Upper lobe of left lung (tissue), 6 donors: ENCODE measurements at regions not wholly inside any gene's neighbourhood (a gene's known extent, or its start where the extent isn't known, plus 50 kb on each side); places are given as distances from the start of the nearest gene placed in this dataset.

Experiments
- ATAC-seq, 2 donors: fragments of 200-7000 bp; cut with Tn5 transposase; one replicate each; pipeline ENCODE4 v1.9.1; 2022; ENCODE audit warnings: mild to moderate bottlenecking in 2 of 2, moderate library complexity in 2 of 2; ENCODE audit not compliant: low FRiP score in 2 of 2
- DNase-seq, 2 donors: peaks; one replicate each; pipeline ENCODE4 v3.0.0-alpha.2; 2019 to 2020
- H3K27ac ChIP-seq, 4 donors: fragments of 200-600 bp; sonication (generic); one replicate each; pipeline ENCODE4 v1.5.1; 2016 to 2019
- H3K27me3 ChIP-seq, 4 donors: fragments of 200-600 bp; sonication (generic); one replicate each; pipeline ENCODE4 v1.5.1; 2017 to 2019
- H3K36me3 ChIP-seq, 4 donors: fragments of 200-600 bp; sonication (generic); one replicate each; pipeline ENCODE4 v1.5.1; 2016 to 2019
- H3K4me1 ChIP-seq, 4 donors: fragments of 200-600 bp; sonication (generic); one replicate each; pipeline ENCODE4 v1.5.1; 2018 to 2019
- H3K4me3 ChIP-seq, 4 donors: fragments of 200-600 bp; sonication (generic); one replicate each; pipeline ENCODE4 v1.5.1; 2017 to 2019; ENCODE audit warnings: mild to moderate bottlenecking in 2 of 4, moderate library complexity in 1 of 4
- H3K9me3 ChIP-seq, 4 donors: fragments of 200-600 bp; sonication (generic); one replicate each; pipeline ENCODE4 v1.5.1; 2018 to 2019
- EP300 ChIP-seq, 4 donors: sonication (generic); formaldehyde crosslinking; IDR thresholded peaks; one replicate each; pipeline ENCODE4 v1.5.1; 2017; ENCODE audit warnings: antibody characterized with exemption in 4 of 4, control low read depth in 2 of 4
- POLR2A ChIP-seq, 4 donors: fragments of 450-650 bp; IDR thresholded peaks; one replicate each; pipeline ENCODE4 v1.5.1; 2016 to 2017; ENCODE audit warnings: antibody characterized with exemption in 4 of 4, mild to moderate bottlenecking in 2 of 4
- POLR2AphosphoS5 ChIP-seq, 2 donors: sonication (generic); formaldehyde crosslinking; IDR thresholded peaks; one replicate each; pipeline ENCODE4 v1.5.1; 2017; ENCODE audit warnings: antibody characterized with exemption in 2 of 2
- WGBS, 2 donors: methylation state at CpG; one replicate each; pipeline ENCODE4 v1.1.5; 2017 to 2018; 5-methylcytosine and 5-hydroxymethylcytosine counted together
- TF ChIP-seq, protein P1 (sequence below), 6 experiments: fragments of 450-650 bp in 4 of 6; fragments of 200-600 bp in 2 of 6; sonication (generic) in 2 of 6; IDR thresholded peaks; one replicate each; pipeline ENCODE4 v1.5.1; 2016 to 2019; ENCODE audit warnings: antibody characterized with exemption in 6 of 6
- donor health status: DM: no; HTN: no; CAD: no; lungs with moderate emphysema.
- donor health status: DM: no; HTN: yes; CAD: no; lungs with severe emphysema.

DNA sequence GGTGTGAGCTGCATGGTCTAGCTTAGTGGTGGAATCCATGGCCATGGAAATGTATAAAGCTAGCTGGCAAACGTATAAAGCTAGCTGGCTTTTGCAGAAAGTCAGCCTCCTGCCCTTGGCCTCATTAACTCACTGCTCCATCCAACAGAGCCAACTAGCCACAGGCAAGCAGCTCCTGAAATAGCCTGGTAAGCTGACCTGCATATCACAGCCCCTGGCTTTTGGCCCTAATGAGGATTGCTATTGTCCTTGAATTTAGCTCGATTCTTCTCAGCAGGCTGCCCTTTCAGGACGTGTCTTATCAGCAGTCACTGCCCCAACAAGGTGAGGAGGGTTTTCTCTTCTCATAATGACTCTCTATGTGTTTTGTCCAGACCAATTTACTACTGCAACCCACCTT lies 446.8 kb downstream of the WDR72 start:
- ATAC-seq, result no peak
- WGBS, 2 donors, result 23 to 51% methylated on average over 3 of the region's 3 CpGs
- TF ChIP-seq EP300 (IDR thresholded peaks at IDR 0.05) (no peak), POLR2A (IDR thresholded peaks at IDR 0.05) (no peak), POLR2AphosphoS5 (IDR thresholded peaks at IDR 0.05) (no peak)
- TF ChIP-seq, protein P1, sequence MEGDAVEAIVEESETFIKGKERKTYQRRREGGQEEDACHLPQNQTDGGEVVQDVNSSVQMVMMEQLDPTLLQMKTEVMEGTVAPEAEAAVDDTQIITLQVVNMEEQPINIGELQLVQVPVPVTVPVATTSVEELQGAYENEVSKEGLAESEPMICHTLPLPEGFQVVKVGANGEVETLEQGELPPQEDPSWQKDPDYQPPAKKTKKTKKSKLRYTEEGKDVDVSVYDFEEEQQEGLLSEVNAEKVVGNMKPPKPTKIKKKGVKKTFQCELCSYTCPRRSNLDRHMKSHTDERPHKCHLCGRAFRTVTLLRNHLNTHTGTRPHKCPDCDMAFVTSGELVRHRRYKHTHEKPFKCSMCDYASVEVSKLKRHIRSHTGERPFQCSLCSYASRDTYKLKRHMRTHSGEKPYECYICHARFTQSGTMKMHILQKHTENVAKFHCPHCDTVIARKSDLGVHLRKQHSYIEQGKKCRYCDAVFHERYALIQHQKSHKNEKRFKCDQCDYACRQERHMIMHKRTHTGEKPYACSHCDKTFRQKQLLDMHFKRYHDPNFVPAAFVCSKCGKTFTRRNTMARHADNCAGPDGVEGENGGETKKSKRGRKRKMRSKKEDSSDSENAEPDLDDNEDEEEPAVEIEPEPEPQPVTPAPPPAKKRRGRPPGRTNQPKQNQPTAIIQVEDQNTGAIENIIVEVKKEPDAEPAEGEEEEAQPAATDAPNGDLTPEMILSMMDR (IDR thresholded peaks at IDR 0.05), result no peak
- H3K4me1 ChIP-seq, result no peaks in the 10 kb centered on the region
- no peaks in the 10 kb centered on the region for H3K36me3 ChIP-seq
- H3K9me3 ChIP-seq, result no peaks in the 10 kb centered on the region
- no peaks in the 10 kb centered on the region for H3K27me3 ChIP-seq
- no peak for DNase-seq
- H3K27ac ChIP-seq, result no peak overlapping the region
- H3K4me3 ChIP-seq, result no peak overlapping the region

DNA sequence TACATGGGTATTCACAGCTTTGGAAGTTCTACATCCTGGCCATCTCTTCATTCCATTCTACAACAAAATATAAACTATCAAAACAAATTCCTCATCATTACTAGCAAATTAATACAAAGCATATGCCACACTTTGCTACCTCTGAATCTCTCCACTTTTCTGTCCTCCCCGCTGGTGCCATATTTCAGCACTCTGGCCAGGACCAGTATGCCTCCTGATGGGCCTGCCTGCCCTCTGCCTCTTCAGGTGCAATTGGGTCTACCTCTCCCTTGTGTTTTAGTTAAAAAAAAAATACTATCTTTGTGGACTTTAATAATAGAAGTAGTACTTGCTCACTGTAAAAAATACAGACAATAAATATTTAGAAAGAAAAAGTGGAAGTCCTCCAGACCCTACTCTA lies 448.8 kb downstream of the WDR72 start:
- TF ChIP-seq POLR2AphosphoS5 (IDR thresholded peaks at IDR 0.05), result no peak
- TF ChIP-seq, protein P1 (IDR thresholded peaks at IDR 0.05), result no peak
- DNase-seq (no peak), ATAC-seq (no peak)
- Histone ChIP-seq H3K36me3 (no peaks in the 10 kb centered on the region), H3K9me3 (no peaks in the 10 kb centered on the region), H3K4me1 (no peaks in the 10 kb centered on the region), H3K27me3 (no peaks in the 10 kb centered on the region), H3K27ac (no peak overlapping the region), H3K4me3 (no peak overlapping the region)
- 81 to 90% methylated on average over 1 of the region's 1 CpG for WGBS, 2 donors

DNA sequence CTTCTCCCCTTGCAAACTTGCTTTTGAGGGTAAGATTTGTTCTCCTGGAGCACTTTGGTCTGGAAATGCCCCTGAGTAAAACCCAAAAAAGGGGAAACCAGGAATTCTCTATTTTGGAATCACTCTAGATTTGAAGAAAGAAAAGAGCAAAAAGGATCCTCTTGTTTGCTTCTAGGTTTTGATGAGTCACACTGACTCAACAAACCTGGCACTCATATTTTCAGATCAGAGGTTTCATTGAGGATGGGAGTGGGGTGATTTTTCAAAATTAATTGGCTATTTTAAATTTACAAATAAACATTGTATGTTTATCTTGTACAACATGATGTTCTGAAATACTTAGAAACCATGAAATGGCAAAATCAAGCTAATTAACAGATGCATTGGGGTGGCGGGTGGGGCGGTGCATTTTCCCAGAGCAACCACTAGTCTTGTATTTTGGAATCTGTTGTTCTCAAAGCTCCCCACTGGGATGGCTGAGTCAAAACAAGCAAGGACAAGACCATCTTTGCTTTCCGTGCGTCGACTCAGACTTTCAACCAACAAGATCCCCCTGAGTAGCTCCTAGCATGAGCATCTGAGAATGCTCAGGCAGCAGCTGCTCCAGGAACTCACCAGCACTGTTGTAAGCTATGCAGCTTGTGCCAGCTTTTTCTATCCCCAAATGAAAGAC lies 451.4 kb downstream of the WDR72 start:
- Histone ChIP-seq H3K27ac (no peak overlapping the region), H3K36me3 (no peaks in the 10 kb centered on the region), H3K9me3 (no peaks in the 10 kb centered on the region), H3K27me3 (no peaks in the 10 kb centered on the region), H3K4me1 (no peaks in the 10 kb centered on the region), H3K4me3 (no peak overlapping the region)
- WGBS, 2 donors, result 83% methylated on average over 5 of the region's 5 CpGs
- ATAC-seq (no peak), DNase-seq (no peak)
- TF ChIP-seq POLR2A (IDR thresholded peaks at IDR 0.05), result no peak
- TF ChIP-seq EP300 (IDR thresholded peaks at IDR 0.05), result no peak
- TF ChIP-seq, protein P1 (IDR thresholded peaks at IDR 0.05), result no peak
- no peak for TF ChIP-seq POLR2AphosphoS5 (IDR thresholded peaks at IDR 0.05)

DNA sequence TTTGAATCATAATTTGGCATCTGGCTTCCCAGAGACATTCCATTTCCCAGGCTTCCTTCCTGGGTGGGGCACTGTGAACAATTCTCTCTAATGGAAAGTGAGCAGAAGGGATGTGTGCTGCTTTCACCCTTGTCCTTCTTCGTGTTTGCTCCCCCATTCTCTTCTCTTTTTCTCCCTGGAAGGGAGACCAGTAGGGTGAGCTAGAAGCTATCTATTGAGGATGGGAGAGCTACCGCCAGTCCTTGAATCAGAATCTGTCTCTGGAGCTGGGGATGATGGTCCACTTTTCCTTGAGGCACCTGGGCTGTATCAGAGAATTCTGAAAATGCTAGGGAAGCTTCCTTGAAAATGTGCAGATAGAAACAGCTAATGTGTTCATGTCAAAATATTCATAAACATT lies 453.9 kb downstream of the WDR72 start:
- TF ChIP-seq POLR2AphosphoS5 (IDR thresholded peaks at IDR 0.05), result no peak
- no peak for TF ChIP-seq POLR2A (IDR thresholded peaks at IDR 0.05)
- TF ChIP-seq, protein P1 (IDR thresholded peaks at IDR 0.05), result no peak
- no peak for TF ChIP-seq EP300 (IDR thresholded peaks at IDR 0.05)
- WGBS, 2 donors, result 76 to 80% methylated on average over 2 of the region's 2 CpGs

DNA sequence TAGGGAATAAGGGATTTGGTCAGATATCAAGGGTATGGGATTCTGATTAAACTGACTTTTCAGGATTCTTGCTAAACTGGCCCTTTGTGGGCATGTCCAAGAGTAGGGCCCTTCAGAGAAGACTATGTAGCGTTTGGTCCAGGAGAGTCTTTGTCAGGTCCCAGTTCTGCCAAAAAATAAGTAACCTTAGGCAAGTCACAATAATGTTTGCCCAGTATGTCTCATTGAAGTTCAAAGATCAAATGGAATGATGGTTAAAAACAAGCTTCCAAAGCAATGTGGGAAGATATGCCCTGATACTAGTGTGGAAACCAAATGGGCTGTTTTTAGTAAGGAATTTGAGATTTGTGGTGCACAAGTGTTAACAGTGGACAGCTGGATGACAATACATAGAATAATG lies 454.4 kb downstream of the WDR72 start:
- Histone ChIP-seq H3K4me3 (no peak overlapping the region), H3K27me3 (no peaks in the 10 kb centered on the region), H3K9me3 (no peaks in the 10 kb centered on the region), H3K4me1 (no peaks in the 10 kb centered on the region), H3K27ac (no peak overlapping the region), H3K36me3 (no peaks in the 10 kb centered on the region)
- DNase-seq (no peak), ATAC-seq (no peak)
- TF ChIP-seq POLR2A (IDR thresholded peaks at IDR 0.05) (no peak), POLR2AphosphoS5 (IDR thresholded peaks at IDR 0.05) (no peak), EP300 (IDR thresholded peaks at IDR 0.05) (no peak)
- TF ChIP-seq, protein P1 (IDR thresholded peaks at IDR 0.05), result no peak
- 95 to 100% methylated on average over 1 of the region's 1 CpG for WGBS, 2 donors

More for the DNA sequence above, 453.9 kb downstream of the WDR72 start:
- no peak for DNase-seq
- Histone ChIP-seq H3K4me3 (no peak overlapping the region), H3K9me3 (no peaks in the 10 kb centered on the region), H3K27me3 (no peaks in the 10 kb centered on the region), H3K36me3 (no peaks in the 10 kb centered on the region), H3K4me1 (no peaks in the 10 kb centered on the region), H3K27ac (no peak overlapping the region)
- no peak for ATAC-seq
